H1 (cell line): ENCODE measurements at regions not wholly inside any gene's neighbourhood (a gene's known extent, or its start where the extent isn't known, plus 50 kb on each side); places are given as distances from the start of the nearest gene placed in this dataset.

Source experiments
- POU5F1 ChIP-seq: IDR thresholded peaks from 2 replicates; pipeline ENCODE4 v1.6.1; 2011; ENCODE audit warnings: low read depth, mild to moderate bottlenecking, low read length, moderate library complexity

DNA sequence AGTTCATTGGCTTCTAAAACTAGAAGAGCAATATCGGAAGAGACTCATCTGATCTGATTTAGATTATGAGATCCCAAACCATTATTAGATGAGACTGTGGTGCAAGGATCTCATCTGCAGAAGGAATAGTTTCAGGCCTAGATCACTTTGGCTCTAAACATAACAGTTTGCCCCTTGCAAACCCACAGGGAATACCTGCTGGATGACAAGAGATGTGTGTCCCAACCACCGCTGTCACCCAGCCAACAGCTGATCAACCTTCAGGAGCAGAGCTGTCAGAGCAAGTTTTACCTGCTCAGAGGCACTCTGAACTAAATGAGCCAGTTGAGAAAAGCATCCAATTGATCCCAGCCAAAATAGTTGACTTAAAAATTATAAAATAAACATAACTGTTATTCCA lies 64.0 kb upstream of the ST3GAL6 start (continued):
- no peak for TF ChIP-seq POU5F1
